Ishikawa (cell line): ENCODE measurements at regions not wholly inside any gene's neighbourhood (a gene's known extent, or its start where the extent isn't known, plus 50 kb on each side); places are given as distances from the start of the nearest gene placed in this dataset.

Experiments
- CEBPB ChIP-seq: IDR thresholded peaks from 2 replicates; pipeline ENCODE4 v1.6.1; 2012
- CREB1 ChIP-seq: IDR thresholded peaks from 2 replicates; pipeline ENCODE4 v1.6.1; 2012; ENCODE audit warnings: low read depth
- EGR1 ChIP-seq: IDR thresholded peaks from 2 replicates; pipeline ENCODE4 v1.6.1; 2012
- EP300 ChIP-seq: IDR thresholded peaks from 2 replicates; pipeline ENCODE4 v1.6.1; 2012; ENCODE audit warnings: borderline replicate concordance
- FOXM1 ChIP-seq: IDR thresholded peaks from 2 replicates; pipeline ENCODE4 v1.6.1; 2012; ENCODE audit warnings: low read depth, borderline replicate concordance
- MAX ChIP-seq: IDR thresholded peaks from 2 replicates; pipeline ENCODE4 v1.6.1; 2012
- NFIC ChIP-seq: IDR thresholded peaks from 2 replicates; pipeline ENCODE4 v1.6.1; 2012
- RAD21 ChIP-seq: IDR thresholded peaks from 2 replicates; pipeline ENCODE4 v1.6.1; 2012; ENCODE audit warnings: low read depth
- REST ChIP-seq: IDR thresholded peaks from 2 replicates; pipeline ENCODE4 v1.6.1; 2012; ENCODE audit warnings: low read depth, mild to moderate bottlenecking
- TAF1 ChIP-seq: IDR thresholded peaks from 2 replicates; pipeline ENCODE4 v1.6.1; 2012; ENCODE audit warnings: low read depth, mild to moderate bottlenecking
- TCF12 ChIP-seq: IDR thresholded peaks from 2 replicates; pipeline ENCODE4 v1.6.1; 2012; ENCODE audit warnings: low read depth
- TEAD4 ChIP-seq: IDR thresholded peaks from 2 replicates; pipeline ENCODE4 v1.6.1; 2012
- USF1 ChIP-seq: IDR thresholded peaks from 2 replicates; pipeline ENCODE4 v1.6.1; 2012
- YY1 ChIP-seq: IDR thresholded peaks from 2 replicates; pipeline ENCODE4 v1.6.1; 2012; ENCODE audit warnings: low read depth
- ZBTB7A ChIP-seq: IDR thresholded peaks from 2 replicates; pipeline ENCODE4 v1.6.1; 2012; ENCODE audit warnings: low read depth

- TF ChIP-seq TCF12 (no peak), USF1 (no peak), FOXM1 (no peak), TEAD4 (peak; percentile 75), EP300 (no peak), CREB1 (no peak), TAF1 (no peak), RAD21 (peak; percentile 69), ZBTB7A (no peak), NFIC (no peak), MAX (no peak), REST (no peak), YY1 (no peak), CEBPB (peak; percentile 16; the same call in 1 of the 2 replicates), EGR1 (no peak)
Measured at GRCh38 chr6:27795697-27796494, 116.3 kb downstream of the OR2B2 start.

GRCh38 chr6:27791182-27791943 is 120.8 kb downstream of the OR2B2 start:
- TF ChIP-seq TCF12: no peak
- no peak for TF ChIP-seq CEBPB
- TF ChIP-seq REST: no peak
- no peak for TF ChIP-seq TAF1
- TF ChIP-seq EP300: no peak
- TF ChIP-seq ZBTB7A: no peak
- peak; percentile 89 for TF ChIP-seq TEAD4
- peak; percentile 27; the same call in 1 of the 2 replicates for TF ChIP-seq CREB1
- TF ChIP-seq EGR1: no peak
- TF ChIP-seq RAD21: no peak
- TF ChIP-seq FOXM1: no peak
- no peak for TF ChIP-seq USF1
- no peak for TF ChIP-seq MAX
- 0 out of 2 replicates have a peak, but pooled peaks have one; percentile 33 for TF ChIP-seq YY1
- peak; percentile 23; the same call in 1 of the 2 replicates for TF ChIP-seq NFIC

- no peak for TF ChIP-seq TEAD4
- no peak for TF ChIP-seq TAF1
- TF ChIP-seq RAD21: no peak
- no peak for TF ChIP-seq EP300
- TF ChIP-seq NFIC: no peak
- no peak for TF ChIP-seq CEBPB
- no peak for TF ChIP-seq ZBTB7A
- TF ChIP-seq REST: no peak
- no peak for TF ChIP-seq USF1
Measured at GRCh38 chr6:27786048-27786447, 126.1 kb downstream of the OR2B2 start.
